ENCODE measurements at regions not wholly inside any gene's neighbourhood (a gene's known extent, or its start where the extent isn't known, plus 50 kb on each side); places are given as distances from the start of the nearest gene placed in this dataset.
A peak's percentile ranks its signal among the peaks of the same experiment; 100 is the strongest.

GRCh38 chr14:104515059-104515810 is 64.3 kb upstream of the C14orf180 start:
- H3K36me3 ChIP-seq (ENCODE audit: control insufficient read depth in 2 of 3, insufficient read depth in 3 of 3, low read length in 3 of 3): no peaks in the 10 kb centered on the region
- H3K4me3 Mint-ChIP-seq: no peak overlapping the region
- no peaks in the 10 kb centered on the region for H3K27me3 ChIP-seq (ENCODE audit: control insufficient read depth in 2 of 2, insufficient read depth in 2 of 2, low read length in 2 of 2)
- DNase-seq (no peak), ATAC-seq (no peak)
- no peaks in the 10 kb centered on the region for H3K4me1 ChIP-seq (ENCODE audit: control insufficient read depth in 2 of 2, insufficient read depth in 2 of 2, low read length in 2 of 2)
- H3K4me1 Mint-ChIP-seq: peaks cover 0 to 4% (median 0%) of the 10 kb centered on the region in 7 donors
- H3K4me3 ChIP-seq (ENCODE audit: low read length): no peak overlapping the region
- ChIA-PET POLR2A (no interaction called here), CTCF (no interaction called here)
- H3K27me3 Mint-ChIP-seq: peaks cover 0 to 13% (median 10%) of the 10 kb centered on the region in 5 donors
- peaks cover 0 to 7% (median 0%) of the 10 kb centered on the region in 5 donors for H3K36me3 Mint-ChIP-seq
- H3K27ac ChIP-seq (ENCODE audit: low read depth, low read length): no peak overlapping the region
- intact Hi-C loops (cut with micrococcal nuclease): no loop called here
- no peak overlapping the region for H3K27ac Mint-ChIP-seq
- H3K9me3 ChIP-seq (ENCODE audit: control insufficient read depth in 2 of 3, low read length in 3 of 3): peaks cover 0 to 8% (median 0%) of the 10 kb centered on the region in 3 experiments
- H3K9me3 Mint-ChIP-seq: peaks cover 0 to 23% (median 10%) of the 10 kb centered on the region in 11 donors

DNA sequence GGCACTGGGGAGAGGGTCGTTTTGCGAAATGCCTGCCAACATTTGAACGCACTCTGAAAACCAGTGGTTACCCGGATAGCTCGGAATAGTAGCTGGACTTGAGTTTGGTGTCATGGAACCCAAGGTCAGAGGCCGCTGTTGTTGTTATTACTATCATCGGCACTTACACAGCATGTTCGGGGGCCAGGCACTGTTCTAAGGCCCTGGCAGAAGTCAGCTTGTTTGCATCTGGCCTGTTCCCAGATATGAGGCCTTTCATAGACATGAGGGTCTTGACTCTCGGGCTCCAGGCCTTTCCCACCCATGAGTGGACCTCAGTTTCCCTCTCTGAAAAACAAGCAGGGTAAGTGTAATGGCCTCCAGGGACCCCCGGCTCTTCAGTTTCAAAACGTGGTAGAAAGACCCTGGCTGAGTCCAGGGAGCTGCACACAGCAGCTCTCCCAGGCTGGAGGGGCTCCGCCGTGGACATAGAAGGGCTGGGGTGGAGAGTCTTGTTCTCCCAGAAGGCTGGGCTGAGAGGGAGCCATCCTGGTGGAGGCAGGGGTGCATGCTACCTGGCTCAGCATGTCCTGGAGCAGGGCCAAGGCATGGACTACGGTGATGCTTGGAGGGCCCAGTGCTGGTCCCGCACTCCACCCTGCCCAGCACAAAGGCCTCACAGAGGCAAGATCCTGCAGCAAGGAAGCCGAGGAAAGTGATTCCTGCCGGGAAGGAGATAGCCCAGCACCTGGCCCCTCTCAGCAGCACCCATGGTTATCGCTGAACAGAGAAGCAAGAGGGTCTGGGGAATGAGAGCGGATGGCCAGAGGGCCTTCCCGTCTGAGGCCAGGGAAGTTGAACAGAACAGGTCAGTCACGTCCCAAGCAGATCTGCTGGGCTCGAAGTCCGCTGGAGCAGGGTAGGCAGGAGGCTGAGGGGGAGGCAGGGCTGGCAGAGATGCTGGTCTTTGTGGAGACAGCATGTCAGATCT is 63.5 kb upstream of the C14orf180 start:
- Mint-ChIP-seq H3K4me1 (peaks cover 0 to 4% (median 0%) of the 10 kb centered on the region in 7 donors), H3K27ac (peak overlapping the region in 1 of 9 donors; percentile 4), H3K27me3 (peaks cover 0 to 13% (median 10%) of the 10 kb centered on the region in 5 donors), H3K4me3 (no peak overlapping the region), H3K36me3 (peaks cover 0 to 7% (median 0%) of the 10 kb centered on the region in 5 donors), H3K9me3 (peaks cover 0 to 23% (median 10%) of the 10 kb centered on the region in 11 donors)
- DNase-seq (no peak), ATAC-seq (no peak)
- POLR2A ChIA-PET: no interaction called here
- Histone ChIP-seq H3K9me3 (ENCODE audit: control insufficient read depth in 2 of 3, low read length in 3 of 3) (peaks cover 0 to 8% (median 0%) of the 10 kb centered on the region in 3 experiments), H3K4me1 (ENCODE audit: control insufficient read depth in 2 of 2, insufficient read depth in 2 of 2, low read length in 2 of 2) (no peaks in the 10 kb centered on the region), H3K27me3 (ENCODE audit: control insufficient read depth in 2 of 2, insufficient read depth in 2 of 2, low read length in 2 of 2) (no peaks in the 10 kb centered on the region), H3K4me3 (ENCODE audit: low read length) (no peak overlapping the region), H3K36me3 (ENCODE audit: control insufficient read depth in 2 of 3, insufficient read depth in 3 of 3, low read length in 3 of 3) (no peaks in the 10 kb centered on the region), H3K27ac (ENCODE audit: low read depth, low read length) (no peak overlapping the region)
- CTCF ChIA-PET: no interaction called here
- intact Hi-C loops (cut with micrococcal nuclease): no loop called here

- ChIA-PET POLR2A (no interaction called here), CTCF (no interaction called here)
- H3K4me1 ChIP-seq (ENCODE audit: control insufficient read depth in 2 of 2, insufficient read depth in 2 of 2, low read length in 2 of 2): no peaks in the 10 kb centered on the region
- no peak overlapping the region for H3K27ac ChIP-seq (ENCODE audit: low read depth, low read length)
- H3K4me3 ChIP-seq (ENCODE audit: low read length): no peak overlapping the region
- Mint-ChIP-seq H3K27ac (peak overlapping the region in 1 of 9 donors; percentile 4), H3K27me3 (peaks cover 0 to 13% (median 10%) of the 10 kb centered on the region in 5 donors), H3K9me3 (peaks cover 0 to 23% (median 10%) of the 10 kb centered on the region in 11 donors), H3K4me1 (peaks cover 0 to 4% (median 0%) of the 10 kb centered on the region in 7 donors), H3K36me3 (peaks cover 0 to 7% (median 0%) of the 10 kb centered on the region in 5 donors), H3K4me3 (no peak overlapping the region)
- no peak for ATAC-seq
- H3K36me3 ChIP-seq (ENCODE audit: control insufficient read depth in 2 of 3, insufficient read depth in 3 of 3, low read length in 3 of 3): no peaks in the 10 kb centered on the region
- H3K27me3 ChIP-seq (ENCODE audit: control insufficient read depth in 2 of 2, insufficient read depth in 2 of 2, low read length in 2 of 2): no peaks in the 10 kb centered on the region
- no peak for DNase-seq
- intact Hi-C loops (cut with micrococcal nuclease): no loop called here
- peaks cover 0 to 8% (median 0%) of the 10 kb centered on the region in 3 experiments for H3K9me3 ChIP-seq (ENCODE audit: control insufficient read depth in 2 of 3, low read length in 3 of 3)
These were observed 62.7 kb upstream of the C14orf180 start for GRCh38 chr14:104516906-104517305.

DNA sequence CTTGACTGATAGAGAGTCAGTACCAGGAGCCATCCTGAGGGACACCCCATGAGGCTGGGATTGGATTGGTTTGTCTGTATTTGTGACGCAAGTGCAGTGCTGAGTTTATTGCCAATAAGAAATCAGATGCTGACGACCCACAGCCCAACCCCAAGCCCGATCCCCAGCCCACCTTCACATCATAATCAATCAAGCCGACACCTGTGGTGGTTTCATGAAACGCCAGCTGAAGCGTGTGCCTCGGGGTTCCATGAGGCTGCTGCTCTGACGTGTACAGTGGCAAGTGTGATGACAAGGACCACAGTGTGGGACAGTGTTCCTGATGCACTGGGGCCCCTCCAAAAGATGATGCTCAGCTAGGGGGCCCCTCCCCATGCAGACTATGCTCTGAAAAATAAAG is 62.1 kb upstream of the C14orf180 start:
- H3K27me3 ChIP-seq (ENCODE audit: control insufficient read depth in 2 of 2, insufficient read depth in 2 of 2, low read length in 2 of 2): no peaks in the 10 kb centered on the region
- no peak overlapping the region for H3K27ac Mint-ChIP-seq
- CTCF ChIA-PET: no interaction called here
- H3K4me1 Mint-ChIP-seq: peaks cover 0 to 4% (median 0%) of the 10 kb centered on the region in 7 donors
- intact Hi-C loops (cut with micrococcal nuclease): no loop called here
- DNase-seq: no peak
- H3K9me3 ChIP-seq (ENCODE audit: control insufficient read depth in 2 of 3, low read length in 3 of 3): peaks cover 0 to 8% (median 0%) of the 10 kb centered on the region in 3 experiments
- peaks cover 0 to 11% (median 7%) of the 10 kb centered on the region in 5 donors for H3K27me3 Mint-ChIP-seq
- no peak overlapping the region for H3K4me3 ChIP-seq (ENCODE audit: low read length)
- POLR2A ChIA-PET: no interaction called here
- no peak overlapping the region for H3K4me3 Mint-ChIP-seq
- no peak for ATAC-seq
- no peak overlapping the region for H3K27ac ChIP-seq (ENCODE audit: low read depth, low read length)
- peaks cover 0 to 23% (median 10%) of the 10 kb centered on the region in 11 donors for H3K9me3 Mint-ChIP-seq
- no peaks in the 10 kb centered on the region for H3K4me1 ChIP-seq (ENCODE audit: control insufficient read depth in 2 of 2, insufficient read depth in 2 of 2, low read length in 2 of 2)
- H3K36me3 Mint-ChIP-seq: peaks cover 0 to 7% (median 0%) of the 10 kb centered on the region in 5 donors
- no peaks in the 10 kb centered on the region for H3K36me3 ChIP-seq (ENCODE audit: control insufficient read depth in 2 of 3, insufficient read depth in 3 of 3, low read length in 3 of 3)

- no peaks in the 10 kb centered on the region for H3K27me3 ChIP-seq (ENCODE audit: control insufficient read depth in 2 of 2, insufficient read depth in 2 of 2, low read length in 2 of 2)
- ChIA-PET CTCF (no interaction called here), POLR2A (no interaction called here)
- H3K4me3 ChIP-seq (ENCODE audit: low read length): no peak overlapping the region
- no peaks in the 10 kb centered on the region for H3K36me3 ChIP-seq (ENCODE audit: control insufficient read depth in 2 of 3, insufficient read depth in 3 of 3, low read length in 3 of 3)
- H3K36me3 Mint-ChIP-seq: peaks cover 0 to 7% (median 0%) of the 10 kb centered on the region in 5 donors
- H3K27ac Mint-ChIP-seq: peak overlapping the region in 1 of 9 donors; percentile 8
- H3K4me1 Mint-ChIP-seq: peaks cover 0 to 4% (median 0%) of the 10 kb centered on the region in 7 donors
- ATAC-seq (no peak), DNase-seq (no peak)
- peaks cover 0 to 11% (median 5%) of the 10 kb centered on the region in 5 donors for H3K27me3 Mint-ChIP-seq
- H3K4me3 Mint-ChIP-seq: no peak overlapping the region
- intact Hi-C loops (cut with micrococcal nuclease): no loop called here
- peaks cover 0 to 8% (median 0%) of the 10 kb centered on the region in 3 experiments for H3K9me3 ChIP-seq (ENCODE audit: control insufficient read depth in 2 of 3, low read length in 3 of 3)
- H3K27ac ChIP-seq (ENCODE audit: low read depth, low read length): no peak overlapping the region
- H3K4me1 ChIP-seq (ENCODE audit: control insufficient read depth in 2 of 2, insufficient read depth in 2 of 2, low read length in 2 of 2): no peaks in the 10 kb centered on the region
- H3K9me3 Mint-ChIP-seq: peaks cover 0 to 23% (median 10%) of the 10 kb centered on the region in 11 donors
These were observed 61.7 kb upstream of the C14orf180 start for GRCh38 chr14:104517867-104518266.

DNA sequence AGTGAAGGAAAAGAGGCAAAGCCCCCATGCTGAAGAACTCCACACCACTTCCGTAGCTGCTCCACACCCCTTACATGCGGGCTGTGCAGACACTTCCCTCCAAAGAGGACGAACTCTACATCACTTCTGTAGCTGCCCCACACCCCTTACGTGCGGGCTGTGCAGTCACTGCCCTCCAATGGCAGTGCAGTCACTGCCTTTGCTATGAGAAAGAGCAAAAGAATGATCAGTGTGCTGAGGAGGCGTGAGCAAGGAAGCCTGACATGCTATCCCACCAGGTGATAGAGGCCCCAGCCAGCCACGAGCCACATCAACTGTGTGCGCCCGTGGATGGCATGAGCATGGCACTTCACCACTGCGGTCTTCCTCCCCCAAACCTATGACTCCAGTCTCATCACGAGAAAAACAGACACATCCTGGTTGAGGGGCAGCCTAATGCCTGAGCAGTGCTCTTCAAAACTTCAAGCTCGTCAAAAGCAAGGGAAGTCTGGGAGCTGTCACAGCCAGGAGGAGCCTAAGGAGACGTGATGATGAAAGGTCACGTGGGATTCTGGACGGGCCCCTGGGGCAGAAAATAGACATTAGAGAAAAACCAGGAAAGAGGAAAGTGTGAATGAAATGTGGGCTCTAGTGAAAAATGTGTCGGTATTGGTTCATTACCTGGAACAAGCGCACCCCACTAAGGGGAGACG is 60.8 kb upstream of the C14orf180 start:
- H3K4me3 ChIP-seq (ENCODE audit: low read length): no peak overlapping the region
- no peak overlapping the region for H3K27ac Mint-ChIP-seq
- peaks cover 0 to 7% (median 0%) of the 10 kb centered on the region in 5 donors for H3K36me3 Mint-ChIP-seq
- no peak overlapping the region for H3K27ac ChIP-seq (ENCODE audit: low read depth, low read length)
- no peak overlapping the region for H3K4me3 Mint-ChIP-seq
- POLR2A ChIA-PET: no interaction called here
- H3K4me1 Mint-ChIP-seq: peaks cover 0 to 4% (median 0%) of the 10 kb centered on the region in 7 donors
- H3K4me1 ChIP-seq (ENCODE audit: control insufficient read depth in 2 of 2, insufficient read depth in 2 of 2, low read length in 2 of 2): no peaks in the 10 kb centered on the region
- peaks cover 0 to 11% (median 5%) of the 10 kb centered on the region in 5 donors for H3K27me3 Mint-ChIP-seq
- intact Hi-C loops (cut with micrococcal nuclease): no loop called here
- no peaks in the 10 kb centered on the region for H3K36me3 ChIP-seq (ENCODE audit: control insufficient read depth in 2 of 3, insufficient read depth in 3 of 3, low read length in 3 of 3)
- CTCF ChIA-PET: no interaction called here
- H3K27me3 ChIP-seq (ENCODE audit: control insufficient read depth in 2 of 2, insufficient read depth in 2 of 2, low read length in 2 of 2): no peaks in the 10 kb centered on the region
- peaks cover 0 to 23% (median 10%) of the 10 kb centered on the region in 11 donors for H3K9me3 Mint-ChIP-seq
- peaks cover 0 to 8% (median 0%) of the 10 kb centered on the region in 3 experiments for H3K9me3 ChIP-seq (ENCODE audit: control insufficient read depth in 2 of 3, low read length in 3 of 3)
- ATAC-seq: no peak
- no peak for DNase-seq

Data from naive thymus-derived CD4-positive, alpha-beta T cell (primary cell).